ENCODE measurements at regions not wholly inside any gene's neighbourhood (a gene's known extent, or its start where the extent isn't known, plus 50 kb on each side); places are given as distances from the start of the nearest gene placed in this dataset.

DNA sequence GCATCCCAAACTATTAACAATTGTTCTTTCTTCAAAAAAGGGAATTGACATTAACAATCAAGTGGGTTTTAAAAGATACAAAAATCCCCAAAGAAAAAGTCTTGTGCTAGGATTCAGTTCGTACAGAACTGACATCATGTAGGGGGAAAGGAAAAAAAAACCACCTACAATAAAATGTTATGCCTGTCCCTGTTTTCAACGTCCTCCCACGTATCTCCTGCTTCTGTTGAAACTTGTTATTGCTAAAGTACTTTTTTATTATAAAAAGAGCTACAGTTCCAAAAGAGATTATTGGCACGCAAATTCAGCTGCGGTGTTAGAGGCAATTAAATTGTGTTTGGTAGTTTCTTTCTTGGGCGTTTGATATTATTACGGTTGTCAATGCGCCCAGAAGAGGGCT is 102.8 kb upstream of the PHACTR1 start:
- TF ChIP-seq CTCF (conservative IDR thresholded peaks at IDR 0.05 in 1 of 2, IDR thresholded peaks at IDR 0.05 in 1 of 2; ENCODE audit: low read depth in 1 of 2, low read length in 2 of 2): no peak
- no peak for TF ChIP-seq EZH2 (IDR thresholded peaks at IDR 0.05; ENCODE audit: low read length, missing control alignments)

All from fibroblast of lung (primary cell).